G401.6 (cell line): ENCODE measurements at regions not wholly inside any gene's neighbourhood (a gene's known extent, or its start where the extent isn't known, plus 50 kb on each side); places are given as distances from the start of the nearest gene placed in this dataset.
"Not testable (repeated sequence)": the region's sequence is repeated elsewhere in the genome, so short reads cannot be mapped to it uniquely, and the experiment has no call there.

ENCODE experiments used
- FAIRE-seq: peaks from 2 replicates; lab custom pipeline; 2012; peaks lifted over from hg19 to GRCh38; lab: Jason Lieb, UNC

GRCh38 chr6:27826612-27826985, 85.6 kb downstream of the OR2B2 start:
- FAIRE-seq, result not testable (repeated sequence)

GRCh38 chr6:27825848-27826611, 86.2 kb downstream of the OR2B2 start:
- not testable (repeated sequence) for FAIRE-seq

- peak; percentile 17 for FAIRE-seq
Measured at GRCh38 chr6:27825025-27825793, 87.0 kb downstream of the OR2B2 start.

GRCh38 chr6:27824211-27825024, 87.8 kb downstream of the OR2B2 start:
- not testable (repeated sequence) for FAIRE-seq

GRCh38 chr6:27823714-27824210, 88.4 kb downstream of the OR2B2 start:
- FAIRE-seq, result peak; percentile 97

GRCh38 chr6:27816906-27817305, 95.3 kb downstream of the OR2B2 start:
- no peak for FAIRE-seq

- FAIRE-seq, result peak; percentile 98
Measured at GRCh38 chr6:27814665-27815424, 97.4 kb downstream of the OR2B2 start.

- not testable (repeated sequence) for FAIRE-seq
Measured at GRCh38 chr6:27814415-27814664, 97.9 kb downstream of the OR2B2 start.

GRCh38 chr6:27812805-27813492, 99.2 kb downstream of the OR2B2 start:
- FAIRE-seq, result no peak

GRCh38 chr6:27812078-27812804, 100.0 kb downstream of the OR2B2 start:
- FAIRE-seq, result no peak

- no peak for FAIRE-seq
Measured at GRCh38 chr6:27811451-27811772, 100.8 kb downstream of the OR2B2 start.

GRCh38 chr6:27810768-27811450, 101.3 kb downstream of the OR2B2 start:
- no peak for FAIRE-seq

- FAIRE-seq, result peak; percentile 95
Measured at GRCh38 chr6:27809939-27810767, 102.0 kb downstream of the OR2B2 start.

- peak; percentile 50 for FAIRE-seq
Measured at GRCh38 chr6:27809067-27809938, 102.9 kb downstream of the OR2B2 start.

GRCh38 chr6:27808242-27809066, 103.7 kb downstream of the OR2B2 start:
- not testable (repeated sequence) for FAIRE-seq

- FAIRE-seq, result peak; percentile 99
Measured at GRCh38 chr6:27807441-27808241, 104.6 kb downstream of the OR2B2 start.
